ENCODE measurements at regions not wholly inside any gene's neighbourhood (a gene's known extent, or its start where the extent isn't known, plus 50 kb on each side); places are given as distances from the start of the nearest gene placed in this dataset.

- Histone ChIP-seq H3K18ac (ENCODE audit: extremely low read depth, low read length) (no peak overlapping the region), H3K56ac (replicated peaks; ENCODE audit: insufficient read length, low read depth, low read length) (no peak overlapping the region), H3K27ac (ENCODE audit: low read depth, low read length) (no peak overlapping the region), H3K79me1 (ENCODE audit: low read depth, low read length) (no peaks in the 10 kb centered on the region), H2BK120ac (replicated peaks; ENCODE audit: low read depth, low read length) (no peak overlapping the region), H3K79me2 (ENCODE audit: control insufficient read depth in 1 of 2, insufficient read depth in 2 of 2, low read length in 2 of 2) (no peaks in the 10 kb centered on the region), H4K20me1 (replicated peaks in 1 of 2; ENCODE audit: control insufficient read depth in 1 of 2, insufficient read depth in 2 of 2, low read length in 2 of 2) (no peaks in the 10 kb centered on the region), H3K27me3 (replicated peaks in 1 of 4; ENCODE audit: control insufficient read depth in 3 of 4, extremely low read depth in 1 of 4, insufficient read depth in 3 of 4, low read length in 3 of 4) (no peaks in the 10 kb centered on the region), H3K36me3 (ENCODE audit: control insufficient read depth in 2 of 4, insufficient read depth in 4 of 4, low read length in 3 of 4) (no peaks in the 10 kb centered on the region), H2BK5ac (ENCODE audit: low read depth, low read length) (no peak overlapping the region), H3K14ac (ENCODE audit: insufficient read length) (no peak overlapping the region), H4K5ac (ENCODE audit: insufficient read length, low read depth, low read length) (no peak overlapping the region), H3K9me3 (ENCODE audit: insufficient read depth in 2 of 2, low read depth in 1 of 2, low read length in 1 of 2) (no peaks in the 10 kb centered on the region), H4K91ac (replicated peaks; ENCODE audit: insufficient read length, low read length) (no peak overlapping the region), H3K4me1 (replicated peaks in 1 of 4; ENCODE audit: control insufficient read depth in 3 of 4, insufficient read depth in 4 of 4, low read length in 3 of 4) (no peaks in the 10 kb centered on the region), H3K4me2 (ENCODE audit: insufficient read depth in 1 of 2, low read depth in 2 of 2, low read length in 2 of 2) (no peak overlapping the region), H2AFZ (ENCODE audit: low read length) (no peak overlapping the region), H4K8ac (ENCODE audit: extremely low read depth, insufficient read depth, low read length) (no peak overlapping the region), H2AK5ac (ENCODE audit: low read depth, low read length) (no peak overlapping the region), H2BK20ac (ENCODE audit: low read length) (no peak overlapping the region), H2BK12ac (ENCODE audit: low read depth, low read length) (no peak overlapping the region), H3K23me2 (ENCODE audit: low read depth, low read length) (no peaks in the 10 kb centered on the region), H3K23ac (ENCODE audit: insufficient read length) (no peak overlapping the region), H2BK15ac (ENCODE audit: low read length) (no peak overlapping the region), H3K9ac (replicated peaks in 1 of 4; ENCODE audit: extremely low read depth in 1 of 4, low read depth in 3 of 4, low read length in 3 of 4) (no peak overlapping the region), H3K4ac (replicated peaks; ENCODE audit: insufficient read length, low read depth, low read length) (no peak overlapping the region), H3K4me3 (ENCODE audit: extremely low read depth in 1 of 4, insufficient read depth in 2 of 4, low read depth in 3 of 4, low read length in 4 of 4) (no peak overlapping the region)
- FAIRE-seq = no peak
- DNase-seq (ENCODE audit: low read depth in 1 of 2, low spot score in 2 of 2) = no peak
- TF ChIP-seq NANOG (IDR thresholded peaks at IDR 0.05; ENCODE audit: insufficient read depth, low read depth, low read length, poor library complexity, severe bottlenecking) = no peak
- TF ChIP-seq TCF12 (IDR thresholded peaks at IDR 0.05; ENCODE audit: low read depth, low read length) = no peak
- no peak for TF ChIP-seq USF2 (IDR thresholded peaks at IDR 0.05; ENCODE audit: low read length)
- no peak for TF ChIP-seq SP4 (IDR thresholded peaks at IDR 0.05; ENCODE audit: low read length)
- no peak for TF ChIP-seq EP300 (IDR thresholded peaks at IDR 0.05; ENCODE audit: borderline replicate concordance in 1 of 2, low read depth in 2 of 2, low read length in 2 of 2)
- CTCF ChIA-PET (ENCODE audit: partially characterized antibody) = no interaction called here
- POLR2A ChIA-PET (ENCODE audit: partially characterized antibody) = no interaction called here
Measured at GRCh38 chr10:76657337-76658012, 980.1 kb downstream of the KCNMA1 start.
